ENCODE measurements at regions not wholly inside any gene's neighbourhood (a gene's known extent, or its start where the extent isn't known, plus 50 kb on each side); places are given as distances from the start of the nearest gene placed in this dataset.
"Not testable (repeated sequence)": the region's sequence is repeated elsewhere in the genome, so short reads cannot be mapped to it uniquely, and the experiment has no call there.

- no peaks in the 10 kb centered on the region for H3K36me3 ChIP-seq
- H3K4me1 ChIP-seq (ENCODE audit: insufficient read depth): no peaks in the 10 kb centered on the region
- no peak for DNase-seq
- H3K9me3 ChIP-seq: no peaks in the 10 kb centered on the region
- H3K27me3 ChIP-seq: no peaks in the 10 kb centered on the region
- H3K27ac ChIP-seq: no peak overlapping the region
- TF ChIP-seq POLR2A (IDR thresholded peaks at IDR 0.05) (no peak), EP300 (IDR thresholded peaks at IDR 0.05) (no peak), CTCF (IDR thresholded peaks at IDR 0.05) (no peak)
- H3K4me3 ChIP-seq: no peak overlapping the region
- WGBS, 3 donors: 30 to 45% (median 38%) methylated on average over 1 of the region's 1 CpG
- intact Hi-C loops (cut with DNase I): no loop called here
These were observed 124.5 kb upstream of the CES5A start for GRCh38 chr16:55999683-56000082.

- no peaks in the 10 kb centered on the region for H3K4me1 ChIP-seq (ENCODE audit: insufficient read depth)
- H3K36me3 ChIP-seq: no peaks in the 10 kb centered on the region
- no peaks in the 10 kb centered on the region for H3K9me3 ChIP-seq
- no peaks in the 10 kb centered on the region for H3K27me3 ChIP-seq
- TF ChIP-seq CTCF (IDR thresholded peaks at IDR 0.05): no peak
- no peak for TF ChIP-seq POLR2A (IDR thresholded peaks at IDR 0.05)
- no peak for DNase-seq
- no peak overlapping the region for H3K27ac ChIP-seq
- 85 to 92% (median 86%) methylated on average over 3 of the region's 3 CpGs for WGBS, 3 donors
- no peak overlapping the region for H3K4me3 ChIP-seq
- intact Hi-C loops (cut with DNase I): no loop called here
These were observed 117.9 kb upstream of the CES5A start for GRCh38 chr16:55993088-55993487.

- WGBS, 3 donors: 6 to 15% (median 8%) methylated on average over 1 of the region's 1 CpG
- Histone ChIP-seq H3K36me3 (no peaks in the 10 kb centered on the region), H3K9me3 (no peaks in the 10 kb centered on the region), H3K27ac (no peak overlapping the region), H3K4me1 (ENCODE audit: insufficient read depth) (no peaks in the 10 kb centered on the region), H3K27me3 (no peaks in the 10 kb centered on the region), H3K4me3 (no peak overlapping the region)
- intact Hi-C loops (cut with DNase I): no loop called here
- DNase-seq: no peak
- TF ChIP-seq CTCF (IDR thresholded peaks at IDR 0.05) (no peak), EP300 (IDR thresholded peaks at IDR 0.05) (no peak), POLR2A (IDR thresholded peaks at IDR 0.05) (no peak)
These were observed 117.4 kb upstream of the CES5A start for GRCh38 chr16:55992551-55992950.

- TF ChIP-seq EP300 (IDR thresholded peaks at IDR 0.05): no peak
- TF ChIP-seq CTCF (IDR thresholded peaks at IDR 0.05): no peak
- TF ChIP-seq POLR2A (IDR thresholded peaks at IDR 0.05): no peak
- no peak overlapping the region for H3K27ac ChIP-seq
- no peaks in the 10 kb centered on the region for H3K27me3 ChIP-seq
- H3K9me3 ChIP-seq: no peaks in the 10 kb centered on the region
- no peak for DNase-seq
- H3K4me1 ChIP-seq (ENCODE audit: insufficient read depth): no peaks in the 10 kb centered on the region
- WGBS, 3 donors: 63 to 71% (median 64%) methylated on average over 2 of the region's 2 CpGs
- intact Hi-C loops (cut with DNase I): no loop called here
- H3K36me3 ChIP-seq: no peaks in the 10 kb centered on the region
- no peak overlapping the region for H3K4me3 ChIP-seq
These were observed 116.7 kb upstream of the CES5A start for GRCh38 chr16:55991843-55992242.

- no peak for DNase-seq
- intact Hi-C loops (cut with DNase I): no loop called here
- no peak overlapping the region for H3K27ac ChIP-seq
- H3K27me3 ChIP-seq: no peaks in the 10 kb centered on the region
- TF ChIP-seq CTCF (IDR thresholded peaks at IDR 0.05): no peak
- no peak overlapping the region for H3K4me3 ChIP-seq
- 93 to 96% (median 94%) methylated on average over 17 to 18 of the region's 18 CpGs for WGBS, 3 donors
- no peaks in the 10 kb centered on the region for H3K9me3 ChIP-seq
- H3K36me3 ChIP-seq: no peaks in the 10 kb centered on the region
- no peaks in the 10 kb centered on the region for H3K4me1 ChIP-seq (ENCODE audit: insufficient read depth)
These were observed 114.4 kb upstream of the CES5A start for GRCh38 chr16:55989569-55989907.

GRCh38 chr16:55988850-55989568 lies 113.8 kb upstream of the CES5A start:
- H3K4me1 ChIP-seq (ENCODE audit: insufficient read depth); H3K27ac ChIP-seq; H3K27me3 ChIP-seq; H3K36me3 ChIP-seq; H3K9me3 ChIP-seq; intact Hi-C loops (cut with DNase I); DNase-seq; H3K4me3 ChIP-seq: not testable (repeated sequence)
- 87 to 92% (median 91%) methylated on average over 35 to 48 of the region's 48 CpGs for WGBS, 3 donors

Data from ovary (tissue), 7 donors.